Heart left ventricle (tissue), 16 donors: ENCODE measurements at regions not wholly inside any gene's neighbourhood (a gene's known extent, or its start where the extent isn't known, plus 50 kb on each side); places are given as distances from the start of the nearest gene placed in this dataset.

Experiments
- ATAC-seq, 4 donors: fragments of 200-7000 bp; cut with Tn5 transposase; one replicate each; pipeline ENCODE4 v1.9.1; 2020 to 2022; ENCODE audit warnings: moderate library complexity in 4 of 4, mild to moderate bottlenecking in 3 of 4, moderate number of reproducible peaks in 1 of 4
- DNase-seq, 5 donors: peaks; one replicate each; pipeline ENCODE4 v3.0.0-alpha.2; 2020
- H3K27ac ChIP-seq, 12 donors: fragments of 200-600 bp; sonication (generic) in 4 of 12; one replicate each; pipeline versions ENCODE4 v1.5.0 to v1.8.0; 2016 to 2022; ENCODE audit warnings: mild to moderate bottlenecking in 2 of 12
- H3K27me3 ChIP-seq, 9 donors: fragments of 200-600 bp; sonication (generic) in 2 of 9; one replicate each; pipeline versions ENCODE4 v1.5.1 to v1.8.0; 2016 to 2022; ENCODE audit warnings: mild to moderate bottlenecking in 3 of 9
- H3K36me3 ChIP-seq, 9 donors: fragments of 200-600 bp; sonication (generic) in 2 of 9; one replicate each; pipeline versions ENCODE4 v1.5.0 to v1.8.0; 2018 to 2022; ENCODE audit warnings: mild to moderate bottlenecking in 2 of 9
- H3K4me1 ChIP-seq, 12 donors: fragments of 200-600 bp; sonication (generic) in 4 of 12; one replicate each; pipeline versions ENCODE4 v1.5.0 to v1.8.0; 2016 to 2022; ENCODE audit warnings: mild to moderate bottlenecking in 3 of 12
- H3K4me3 ChIP-seq, 12 donors: fragments of 200-600 bp; sonication (generic) in 4 of 12; one replicate each; pipeline versions ENCODE4 v1.5.0 to v1.8.0; 2017 to 2022; ENCODE audit warnings: mild to moderate bottlenecking in 9 of 12, moderate library complexity in 4 of 12
- H3K9me3 ChIP-seq, 12 donors: fragments of 200-600 bp; sonication (generic) in 4 of 12; one replicate each; pipeline versions ENCODE4 v1.5.0 to v1.8.0; 2016 to 2022; ENCODE audit warnings: mild to moderate bottlenecking in 1 of 12
- POLR2A ChIP-seq, 2 donors: fragments of 450-650 bp; IDR thresholded peaks; one replicate each; pipeline ENCODE4 v1.6.1; 2017; ENCODE audit warnings: antibody characterized with exemption in 2 of 2, mild to moderate bottlenecking in 2 of 2, moderate library complexity in 2 of 2
- WGBS, 4 donors: extraction: QIAGEN DNeasy Blood & Tissue Kit in 2 of 4; methylation state at CpG; one replicate each; pipeline versions ENCODE4 v1.1.5 to v1.1.7; 2013 to 2018; 5-methylcytosine and 5-hydroxymethylcytosine counted together
- intact Hi-C, 10 donors: fragments of 100-400 bp; cut with DNase I; formaldehyde crosslinking; loops; one replicate each; pipeline versions ENCODE4 v1.11.1 to v1.14.2; 2022
- TF ChIP-seq, protein P1 (sequence below), 12 donors: fragments of 200-600 bp; sonication (generic) in 4 of 12; IDR thresholded peaks; one replicate each; pipeline versions ENCODE4 v1.5.0 to v1.8.0; 2018 to 2022; ENCODE audit warnings: antibody characterized with exemption in 12 of 12, mild to moderate bottlenecking in 5 of 12
- donor health status: ischemic (EF 13 %, LVEDD 7.1; RV severe dilation, severe dysfunction).
- donor health status: healthy with polysubstance abuse.
- donor health status: DM: no; HTN: yes; CAD: no.
- donor health status: DM: no; HTN: no; CAD: no.
- donor health status: ischemic (EF 25% LVEDD 6.9; RV normal size, moderate dysfunction).
- donor health status: ischemic (EF 25% LVEDD 5.7; RV mildly dilated, moderate dysfunction).
- donor health status: healthy.
- donor health status: DM: yes; HTN: yes; CAD: no.
- donor health status: ischemic (EF 35%, LVEDD 5.7; RV mildly dilated, moderate dysfunction).
- donor health status: nonischemic (EF 11% LVEDD 7.7; RV severe dilation, severe dysfunction).
- donor health status: DM: yes; HTN: yes; CAD: no.
- donor health status: PGD.
- donor health status: ischemic (EF 29% LVEDD 5.4; RV normal size, mild dysfunction).
- donor health status: nonischemic (EF 23%, LVEDD 6.1; RV moderate dilation, normal function).

DNA sequence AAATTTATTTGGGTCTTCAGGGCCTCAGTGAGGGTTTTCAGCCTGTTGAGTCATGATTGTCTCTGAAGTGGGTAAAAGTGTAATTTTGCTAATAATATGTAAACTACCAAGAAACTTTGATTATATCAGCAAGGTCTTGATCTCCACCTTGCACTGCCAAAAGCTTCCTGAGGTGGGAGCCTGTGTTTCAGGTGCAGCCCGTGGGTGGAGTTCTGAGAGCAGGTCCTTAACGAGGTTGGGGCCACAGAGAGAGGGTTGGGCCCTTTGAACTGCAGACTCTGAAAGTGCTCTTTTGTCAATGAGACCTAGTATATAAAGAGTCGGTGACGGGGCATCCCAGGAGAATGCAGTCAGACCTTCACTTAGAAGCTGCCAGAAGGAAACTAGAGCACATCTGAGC is 129.7 kb upstream of the MAP3K4 start:
- Histone ChIP-seq H3K36me3 (no peaks in the 10 kb centered on the region), H3K4me3 (no peak overlapping the region), H3K9me3 (no peaks in the 10 kb centered on the region), H3K27ac (no peak overlapping the region), H3K4me1 (no peaks in the 10 kb centered on the region), H3K27me3 (no peaks in the 10 kb centered on the region)
- TF ChIP-seq, protein P1, sequence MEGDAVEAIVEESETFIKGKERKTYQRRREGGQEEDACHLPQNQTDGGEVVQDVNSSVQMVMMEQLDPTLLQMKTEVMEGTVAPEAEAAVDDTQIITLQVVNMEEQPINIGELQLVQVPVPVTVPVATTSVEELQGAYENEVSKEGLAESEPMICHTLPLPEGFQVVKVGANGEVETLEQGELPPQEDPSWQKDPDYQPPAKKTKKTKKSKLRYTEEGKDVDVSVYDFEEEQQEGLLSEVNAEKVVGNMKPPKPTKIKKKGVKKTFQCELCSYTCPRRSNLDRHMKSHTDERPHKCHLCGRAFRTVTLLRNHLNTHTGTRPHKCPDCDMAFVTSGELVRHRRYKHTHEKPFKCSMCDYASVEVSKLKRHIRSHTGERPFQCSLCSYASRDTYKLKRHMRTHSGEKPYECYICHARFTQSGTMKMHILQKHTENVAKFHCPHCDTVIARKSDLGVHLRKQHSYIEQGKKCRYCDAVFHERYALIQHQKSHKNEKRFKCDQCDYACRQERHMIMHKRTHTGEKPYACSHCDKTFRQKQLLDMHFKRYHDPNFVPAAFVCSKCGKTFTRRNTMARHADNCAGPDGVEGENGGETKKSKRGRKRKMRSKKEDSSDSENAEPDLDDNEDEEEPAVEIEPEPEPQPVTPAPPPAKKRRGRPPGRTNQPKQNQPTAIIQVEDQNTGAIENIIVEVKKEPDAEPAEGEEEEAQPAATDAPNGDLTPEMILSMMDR (IDR thresholded peaks at IDR 0.05), result no peak
- TF ChIP-seq POLR2A (IDR thresholded peaks at IDR 0.05), result no peak
- ATAC-seq (no peak), DNase-seq (no peak)
- WGBS, 4 donors, result 20 to 71% (median 44%) methylated on average over 4 of the region's 4 CpGs
- intact Hi-C loops, result no loop called here

DNA sequence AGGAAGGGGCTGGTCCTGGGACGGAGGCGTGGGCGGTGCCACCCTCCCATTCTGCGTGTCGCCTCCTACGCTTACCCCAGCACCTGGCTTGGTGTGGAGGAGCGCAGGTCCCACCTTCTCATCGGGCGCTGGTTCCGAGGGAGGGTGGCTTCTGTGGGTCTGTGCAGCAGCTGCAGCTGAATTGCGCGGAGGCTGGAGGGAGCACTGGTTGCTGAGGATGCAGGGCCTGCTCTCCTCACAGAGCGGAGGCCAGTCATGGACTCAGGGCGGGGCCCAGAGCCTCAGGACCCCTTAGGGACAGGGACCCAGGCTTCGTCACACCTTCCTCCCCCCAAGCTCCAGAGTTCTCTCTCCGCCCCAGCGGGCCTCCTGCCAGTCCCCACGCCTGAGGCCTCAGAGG is 127.8 kb upstream of the MAP3K4 start:
- ATAC-seq, result no peak

DNA sequence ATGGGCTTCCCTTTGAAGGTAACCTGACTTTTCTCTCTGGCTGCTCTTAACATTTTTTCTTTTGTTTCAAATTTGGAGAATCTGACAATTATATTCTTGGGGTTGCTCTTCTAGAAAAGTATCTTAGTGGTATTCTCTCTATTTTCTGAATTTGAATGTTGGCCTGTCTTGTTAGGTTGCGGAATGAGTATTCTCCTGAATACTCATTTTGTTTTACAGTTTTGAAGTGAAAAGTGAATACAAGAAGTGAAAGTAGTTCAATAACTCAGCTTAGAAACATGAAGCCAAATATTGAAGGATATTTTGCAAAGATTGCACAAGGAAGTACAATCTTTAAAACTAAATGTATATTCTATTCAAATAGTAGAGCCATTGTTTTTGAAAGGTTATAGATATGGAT is 120.2 kb upstream of the MAP3K4 start:
- Histone ChIP-seq H3K4me3 (no peak overlapping the region), H3K27ac (no peak overlapping the region), H3K9me3 (no peaks in the 10 kb centered on the region), H3K36me3 (no peaks in the 10 kb centered on the region), H3K27me3 (no peaks in the 10 kb centered on the region), H3K4me1 (no peaks in the 10 kb centered on the region)
- no peak for ATAC-seq
- 94 to 100% (median 96%) methylated on average over 1 of the region's 1 CpG for WGBS, 4 donors
- intact Hi-C loops, result no loop called here
- DNase-seq, result no peak
- TF ChIP-seq, protein P1 (IDR thresholded peaks at IDR 0.05), result no peak
- no peak for TF ChIP-seq POLR2A (IDR thresholded peaks at IDR 0.05)

More for the DNA sequence above, 127.8 kb upstream of the MAP3K4 start:
- Histone ChIP-seq H3K27ac (no peak overlapping the region), H3K4me1 (no peaks in the 10 kb centered on the region), H3K9me3 (no peaks in the 10 kb centered on the region), H3K27me3 (no peaks in the 10 kb centered on the region), H3K36me3 (no peaks in the 10 kb centered on the region), H3K4me3 (no peak overlapping the region)
- TF ChIP-seq POLR2A (IDR thresholded peaks at IDR 0.05), result no peak
- TF ChIP-seq, protein P1 (IDR thresholded peaks at IDR 0.05), result no peak
- WGBS, 4 donors, result 90 to 96% (median 92%) methylated on average over 6 to 18 of the region's 18 CpGs
- DNase-seq, result peak in 1 of 5 donors; percentile 15
- intact Hi-C loops, result no loop called here

DNA sequence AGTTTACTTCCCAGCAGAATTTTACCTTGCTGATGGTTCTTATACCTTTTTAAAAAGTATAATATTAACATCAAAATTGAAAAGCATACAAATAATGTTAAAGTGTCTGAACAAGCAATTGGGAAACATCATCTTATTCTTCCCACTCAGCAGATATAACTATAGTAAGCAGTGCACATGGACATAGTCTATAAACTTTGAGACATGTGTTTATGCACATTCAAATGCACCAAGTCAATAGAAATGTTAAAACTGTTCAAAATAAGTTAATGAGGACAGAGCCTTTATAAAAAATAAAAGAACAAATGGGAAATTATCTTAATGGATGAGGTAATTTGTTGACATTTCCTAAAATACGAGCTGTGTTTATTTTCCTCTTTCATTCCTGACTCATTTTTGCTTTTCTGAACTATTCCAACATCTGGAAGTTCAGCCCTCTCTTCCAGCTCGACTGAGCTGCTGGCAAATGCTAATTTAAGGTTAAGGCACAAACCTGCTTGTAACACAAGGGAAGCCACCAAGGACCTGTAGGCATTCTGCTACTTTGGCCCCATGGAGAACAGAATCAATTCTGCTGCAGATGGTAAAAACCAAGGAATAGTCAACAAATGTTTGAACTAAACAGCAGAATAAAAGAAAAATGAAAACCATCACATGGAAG is 110.3 kb upstream of the MAP3K4 start:
- intact Hi-C loops, result no loop called here
- Histone ChIP-seq H3K4me3 (no peak overlapping the region), H3K27me3 (no peaks in the 10 kb centered on the region), H3K36me3 (no peaks in the 10 kb centered on the region), H3K9me3 (no peaks in the 10 kb centered on the region), H3K27ac (no peak overlapping the region), H3K4me1 (peaks cover 0 to 18% (median 10%) of the 10 kb centered on the region in 12 donors)
- DNase-seq (no peak), ATAC-seq (peak in 1 of 4 donors; percentile 57)
- TF ChIP-seq, protein P1 (IDR thresholded peaks at IDR 0.05), result no peak
- no peak for TF ChIP-seq POLR2A (IDR thresholded peaks at IDR 0.05)
- 13 to 20% (median 17%) methylated on average over 2 of the region's 2 CpGs for whole genome bisulfite sequencing, 4 donors
